HG02678 (cell line): ENCODE measurements at regions not wholly inside any gene's neighbourhood (a gene's known extent, or its start where the extent isn't known, plus 50 kb on each side); places are given as distances from the start of the nearest gene placed in this dataset.
A peak's percentile ranks its signal among the peaks of the same experiment; 100 is the strongest.
"Not testable (repeated sequence)": the region's sequence is repeated elsewhere in the genome, so short reads cannot be mapped to it uniquely, and the experiment has no call there.

Source experiments
- ATAC-seq: cut with Tn5 transposase; IDR thresholded peaks from one replicate; pipeline ENCODE4 v1.9.1; 2021; ENCODE audit warnings: mild to moderate bottlenecking, moderate library complexity; ENCODE audit not compliant: unreplicated experiment

DNA sequence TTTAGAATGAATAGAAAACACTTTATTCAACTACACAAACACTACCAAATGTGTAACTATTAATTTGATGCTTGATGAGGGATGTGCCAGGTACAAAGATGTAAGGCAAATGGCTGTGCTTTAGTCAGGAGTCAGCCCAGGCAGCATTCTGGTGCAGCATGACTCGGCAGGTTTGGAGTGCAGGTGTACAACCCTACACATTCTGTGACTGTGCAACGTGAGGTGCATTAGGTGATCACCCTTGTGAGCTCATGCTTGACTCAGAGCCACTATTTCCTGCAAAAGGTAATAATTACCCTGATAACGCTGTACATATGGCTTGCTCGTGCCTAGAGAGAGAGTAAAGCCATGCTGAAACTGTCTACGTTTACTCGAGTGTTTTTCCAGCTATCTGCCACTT lies 288.7 kb upstream of the DSEL start:
- no peak for ATAC-seq

- no peak for ATAC-seq
Observed at GRCh38 chr18:67794521-67794920, 278.0 kb upstream of the DSEL start.

- no peak for ATAC-seq
Observed at GRCh38 chr18:67790527-67790926, 274.0 kb upstream of the DSEL start.

DNA sequence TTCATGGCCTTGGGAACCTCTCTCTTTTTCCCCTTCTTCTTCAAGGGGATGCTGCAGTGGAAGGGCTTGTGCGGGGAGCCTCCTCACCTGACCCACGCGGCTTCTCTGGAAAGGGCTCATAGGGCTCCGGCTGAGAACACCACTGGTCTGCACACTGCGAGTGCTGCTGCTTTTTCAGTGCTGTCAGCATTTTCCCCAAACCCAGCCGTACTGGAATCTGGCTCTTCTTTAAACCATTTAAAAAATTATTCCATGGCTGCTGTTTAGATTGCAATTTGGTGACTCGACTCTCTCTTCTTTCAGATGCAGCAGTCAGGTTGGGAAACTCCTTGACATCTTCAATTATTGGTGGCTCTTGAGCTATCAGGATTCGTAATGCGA lies 272.6 kb upstream of the DSEL start:
- ATAC-seq, result no peak

- no peak for ATAC-seq
Observed at GRCh38 chr18:67788310-67789164, 272.0 kb upstream of the DSEL start.

DNA sequence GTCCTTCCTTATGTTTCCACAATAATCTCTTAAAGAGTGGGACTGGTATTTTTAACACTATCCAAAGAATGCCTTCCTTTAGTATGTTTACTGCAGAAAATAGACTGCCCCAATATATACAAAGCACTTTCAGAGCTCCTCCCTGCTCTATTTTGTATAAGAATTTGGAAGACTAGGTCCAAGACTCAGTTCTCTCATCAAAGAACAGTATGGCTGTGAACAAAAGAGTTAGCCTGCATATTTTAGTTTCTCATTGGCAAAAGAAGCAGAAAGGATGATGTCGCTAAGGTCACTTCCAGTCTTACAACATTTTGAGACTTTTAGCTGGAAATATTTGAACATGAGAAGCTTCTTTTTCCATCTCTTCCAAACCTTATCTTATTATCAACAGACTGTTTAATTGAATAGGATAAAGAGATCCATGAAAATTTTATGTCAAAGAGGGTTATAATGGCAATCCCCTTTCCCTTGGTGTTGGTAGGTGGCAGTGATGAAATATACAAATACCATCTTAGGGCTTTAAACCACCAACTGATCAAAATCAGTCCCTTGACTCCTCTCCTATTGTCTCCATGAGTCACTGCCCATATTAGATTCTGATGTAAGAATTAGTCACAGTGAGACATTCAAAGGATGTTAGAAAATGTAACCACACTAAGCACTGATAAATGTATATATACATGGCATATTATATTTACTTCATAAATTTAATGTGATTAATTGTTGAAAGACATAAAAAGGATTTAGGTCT lies 266.9 kb upstream of the DSEL start:
- ATAC-seq, result no peak

- ATAC-seq, result no peak
Observed at GRCh38 chr18:67778016-67778415, 261.5 kb upstream of the DSEL start.

- no peak for ATAC-seq
Observed at GRCh38 chr18:67776929-67777328, 260.4 kb upstream of the DSEL start.

DNA sequence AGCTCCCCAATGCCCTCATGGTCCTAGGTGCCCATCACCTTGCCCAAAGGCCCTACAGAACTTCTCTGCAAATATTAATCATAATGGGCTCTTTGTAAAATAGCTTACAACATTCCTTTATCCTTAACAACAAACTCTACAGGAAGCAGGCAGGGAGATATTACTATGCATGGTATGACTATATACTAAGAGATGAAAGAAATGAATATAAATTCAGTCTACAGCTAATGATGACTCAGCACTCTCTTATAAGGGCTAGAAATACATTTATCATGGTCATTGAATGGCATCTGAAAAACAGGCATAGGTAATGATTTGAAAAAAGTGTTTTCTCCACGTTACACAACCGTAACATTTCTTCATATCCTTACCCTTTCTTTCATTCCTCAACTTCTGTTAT lies 254.8 kb upstream of the DSEL start:
- no peak for ATAC-seq

GRCh38 chr18:67770520-67770919 lies 254.0 kb upstream of the DSEL start:
- no peak for ATAC-seq

DNA sequence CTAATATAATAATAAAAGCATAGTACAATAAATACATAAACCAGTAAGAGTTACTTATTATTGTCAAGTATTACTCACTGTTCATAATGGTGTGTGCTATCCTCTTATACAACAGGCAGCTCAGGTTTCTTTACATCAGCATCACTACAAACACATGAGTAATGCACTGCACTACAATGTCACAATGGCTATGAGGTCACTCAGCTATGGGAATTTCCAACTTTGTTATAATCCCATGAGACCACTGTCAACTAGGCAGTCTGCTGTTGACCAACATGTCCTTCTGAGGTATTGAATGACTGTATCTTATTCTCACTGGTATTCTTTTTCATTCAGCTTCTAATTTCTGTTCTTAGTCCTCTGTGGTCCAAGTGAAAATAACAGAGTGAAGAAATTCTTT lies 250.4 kb upstream of the DSEL start:
- ATAC-seq, result peak; percentile 62

DNA sequence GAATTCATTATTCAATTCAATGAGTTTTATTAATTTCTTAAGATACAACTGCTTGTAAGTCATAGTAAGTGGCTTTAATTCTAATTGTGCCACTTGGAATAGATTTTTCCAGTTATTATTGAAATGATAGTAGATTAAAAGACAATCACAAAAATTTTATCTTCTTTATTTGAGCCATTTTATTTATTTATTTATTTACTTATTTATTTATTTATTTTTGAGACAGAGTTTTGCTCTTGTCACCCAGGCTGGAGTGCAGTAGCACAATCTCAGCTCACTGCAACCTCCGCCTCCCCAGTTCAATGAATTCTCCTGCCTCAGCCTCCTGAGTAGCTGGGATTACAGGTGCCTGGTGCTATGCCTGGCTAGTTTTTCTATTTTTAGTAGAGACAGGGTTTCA lies 235.7 kb upstream of the DSEL start:
- ATAC-seq, result not testable (repeated sequence)

DNA sequence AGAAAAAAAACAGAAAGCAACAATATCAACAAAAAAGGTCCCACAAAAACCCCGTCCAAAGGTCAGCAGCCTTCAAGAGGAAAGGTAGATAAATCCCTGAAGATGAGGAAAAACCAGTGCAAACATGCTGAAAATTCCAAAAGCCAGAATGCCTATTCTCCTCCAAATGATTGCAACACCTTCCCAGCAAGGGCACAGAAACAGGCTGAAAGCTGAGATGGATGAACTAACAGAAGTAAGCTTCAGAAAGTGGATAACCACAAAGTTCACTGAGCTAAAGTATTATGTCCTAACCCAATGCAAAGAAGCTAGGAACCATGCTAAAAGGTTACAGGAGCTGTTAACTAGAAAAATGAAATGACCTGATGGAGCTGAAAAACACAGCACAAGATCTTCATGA lies 226.4 kb upstream of the DSEL start:
- no peak for ATAC-seq

- no peak for ATAC-seq
Observed at GRCh38 chr18:67742525-67742924, 226.0 kb upstream of the DSEL start.

DNA sequence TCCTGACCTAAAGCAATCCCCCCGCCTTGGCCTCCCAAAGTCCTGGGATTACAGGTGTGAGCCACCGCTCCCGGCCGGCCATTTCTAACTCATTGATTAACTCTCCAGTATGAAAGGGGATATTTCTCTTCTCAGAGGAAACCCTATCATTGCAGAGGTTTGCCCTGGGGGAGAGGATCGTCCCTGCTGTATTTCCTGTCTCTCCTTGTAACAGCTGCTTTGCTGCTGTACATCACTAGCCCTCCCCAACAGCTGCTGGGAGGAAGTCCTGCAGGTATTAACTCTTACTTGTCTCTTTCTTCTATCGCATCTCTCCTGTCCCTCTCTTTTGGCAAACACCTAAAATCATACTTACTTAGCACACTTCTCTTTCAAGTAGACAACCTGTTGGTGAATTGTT lies 219.0 kb upstream of the DSEL start:
- no peak for ATAC-seq

DNA sequence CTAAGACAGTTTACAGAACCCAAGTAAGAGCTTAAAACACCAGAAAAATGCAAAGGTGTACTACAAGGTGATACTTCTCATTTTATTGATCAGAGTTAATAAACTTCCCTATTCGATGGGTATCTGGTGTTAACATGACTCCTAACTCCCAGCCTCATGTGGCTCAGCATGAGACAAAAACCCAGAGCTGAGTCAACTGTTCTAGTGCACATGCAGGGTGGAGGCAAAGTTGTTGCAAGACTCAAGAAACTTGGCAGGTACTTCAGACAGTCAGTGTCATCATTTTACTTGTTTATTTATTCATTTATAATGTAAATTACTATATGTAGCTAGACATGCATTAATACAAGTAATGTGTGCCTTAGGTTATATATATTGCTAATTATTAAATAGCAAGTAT lies 216.6 kb upstream of the DSEL start:
- no peak for ATAC-seq

DNA sequence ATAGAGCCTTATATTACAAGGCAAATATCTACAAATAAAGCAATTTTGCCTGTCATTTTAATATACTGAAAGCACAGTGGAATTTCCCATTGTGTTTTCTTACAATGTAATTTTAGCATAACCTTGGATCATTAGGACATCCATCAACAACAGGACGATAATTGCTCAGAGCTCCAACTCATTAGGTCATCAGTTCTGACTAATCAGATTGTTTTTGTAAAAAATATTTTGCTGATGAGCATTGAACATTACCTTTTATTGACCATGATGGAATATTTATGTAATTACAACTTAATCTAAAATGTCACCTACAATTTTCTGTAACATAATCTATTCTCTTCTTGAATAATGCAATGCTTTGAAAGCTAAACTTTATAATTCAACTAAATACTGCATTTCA lies 215.3 kb upstream of the DSEL start:
- no peak for ATAC-seq

DNA sequence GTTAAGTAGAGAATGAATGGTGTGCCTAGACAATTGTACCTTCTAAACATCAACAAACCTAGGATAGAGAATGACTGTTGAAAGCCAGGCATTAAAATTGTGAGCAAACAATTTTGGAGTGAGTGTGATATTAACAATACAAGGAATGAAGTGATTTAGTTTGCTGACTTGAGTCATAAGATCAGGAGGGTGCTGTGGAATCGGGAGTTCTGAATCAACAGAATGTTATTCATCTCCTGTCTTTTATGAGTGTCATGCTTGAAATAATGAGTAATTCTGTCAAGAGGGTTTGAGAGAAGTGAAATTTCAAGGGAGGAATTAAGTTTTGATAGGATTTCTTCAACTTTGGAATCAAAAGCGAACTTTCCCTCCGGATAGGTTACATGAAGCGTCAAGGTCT lies 214.4 kb upstream of the DSEL start:
- no peak for ATAC-seq

GRCh38 chr18:67728364-67728763 lies 211.8 kb upstream of the DSEL start:
- ATAC-seq, result no peak

DNA sequence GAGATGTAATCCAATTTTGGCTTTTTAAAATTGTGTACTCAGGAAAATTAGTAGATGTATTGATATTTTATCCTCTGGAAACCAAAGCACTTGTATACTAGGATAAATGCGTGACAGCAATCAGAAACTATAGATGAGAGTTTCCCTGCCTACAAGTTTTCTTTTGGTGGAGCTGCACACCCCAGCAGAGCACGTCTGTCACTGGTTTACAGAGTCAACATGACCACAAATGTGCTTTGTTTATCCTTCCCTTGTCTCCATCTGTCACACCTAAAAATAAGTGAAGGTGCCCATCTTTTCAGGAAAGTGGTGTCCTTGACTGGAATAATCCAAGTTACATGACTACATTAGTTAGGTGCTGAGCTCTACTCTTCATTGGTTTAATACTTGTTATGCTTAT lies 210.4 kb upstream of the DSEL start:
- no peak for ATAC-seq

DNA sequence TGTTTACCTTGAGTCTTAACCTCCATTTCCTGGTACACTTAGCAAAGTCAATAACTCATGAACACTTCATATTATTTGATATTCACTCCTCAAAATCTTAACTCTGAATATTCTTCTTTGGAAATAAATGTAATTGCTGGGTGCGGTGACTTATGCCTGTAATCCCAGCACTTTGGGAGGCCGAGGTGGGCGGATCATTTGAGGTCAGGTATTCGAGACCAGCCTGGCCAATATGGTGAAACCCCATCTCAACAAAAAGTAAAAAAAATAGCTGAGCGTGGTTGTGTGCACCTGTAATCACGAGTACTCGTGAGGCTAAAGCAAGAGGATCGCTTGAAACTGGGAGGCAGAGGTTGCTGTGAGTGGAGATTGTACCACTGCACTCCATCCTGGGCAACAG lies 201.3 kb upstream of the DSEL start:
- ATAC-seq, result no peak

DNA sequence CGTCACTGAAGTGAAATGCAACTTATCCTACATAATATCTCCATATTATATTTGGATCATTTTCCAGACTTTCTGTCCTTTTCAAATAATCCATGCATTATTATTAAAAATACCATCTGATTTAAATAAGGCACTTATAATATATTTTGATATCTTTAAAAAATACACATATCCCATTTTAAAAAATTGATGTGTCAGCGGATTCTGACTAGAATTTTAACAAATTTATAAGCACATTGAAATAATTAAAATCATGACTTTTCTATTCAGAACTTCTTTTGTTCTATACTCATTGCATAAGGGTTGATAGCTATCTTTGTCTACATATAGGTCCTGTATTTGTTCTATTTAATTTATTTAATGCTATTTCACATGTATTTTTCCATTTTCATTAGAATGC lies 199.0 kb upstream of the DSEL start:
- no peak for ATAC-seq
